Bronchial epithelial cell (primary cell): ENCODE measurements at regions not wholly inside any gene's neighbourhood (a gene's known extent, or its start where the extent isn't known, plus 50 kb on each side); places are given as distances from the start of the nearest gene placed in this dataset.
A peak's percentile ranks its signal among the peaks of the same experiment; 100 is the strongest.

Source experiments
- DNase-seq: peaks from one replicate; pipeline ENCODE4 v3.0.0-alpha.2; 2010; ENCODE audit warnings: low read depth
- FAIRE-seq: peaks from 2 replicates; lab custom pipeline; 2011; peaks lifted over from hg19 to GRCh38; lab: Jason Lieb, UNC
- H3K27me3 ChIP-seq: 2 replicates; pipeline ENCODE4 v1.5.1; 2011; ENCODE audit warnings: low read length; ENCODE audit not compliant: control insufficient read depth, insufficient read depth
- H3K36me3 ChIP-seq: 2 replicates; pipeline ENCODE4 v1.5.1; 2011; ENCODE audit warnings: low read length; ENCODE audit not compliant: control insufficient read depth, insufficient read depth
- H3K4me3 ChIP-seq: 2 replicates; pipeline ENCODE4 v1.5.1; 2011; ENCODE audit warnings: mild to moderate bottlenecking, low read depth, low read length, control low read depth
- CTCF ChIP-seq: IDR thresholded peaks from 2 replicates; pipeline ENCODE4 v1.5.1; 2011; ENCODE audit warnings: mild to moderate bottlenecking, moderate library complexity, low read length, control low read depth, inconsistent platforms; ENCODE audit not compliant: insufficient read depth, severe bottlenecking

GRCh38 chr7:121517591-121517990 lies 121.5 kb upstream of the FAM3C start:
- FAIRE-seq (no peak), DNase-seq (no peak)
- Histone ChIP-seq H3K36me3 (no peaks in the 10 kb centered on the region), H3K4me3 (no peak overlapping the region), H3K27me3 (no peaks in the 10 kb centered on the region)
- no peak for TF ChIP-seq CTCF

GRCh38 chr7:121516821-121517220 lies 120.7 kb upstream of the FAM3C start:
- Histone ChIP-seq H3K36me3 (no peaks in the 10 kb centered on the region), H3K27me3 (no peaks in the 10 kb centered on the region), H3K4me3 (no peak overlapping the region)
- FAIRE-seq (no peak), DNase-seq (no peak)
- TF ChIP-seq CTCF = no peak

- FAIRE-seq (no peak), DNase-seq (peak; percentile 51)
- no peak overlapping the region for H3K4me3 ChIP-seq
- H3K36me3 ChIP-seq = no peaks in the 10 kb centered on the region
- H3K27me3 ChIP-seq = no peaks in the 10 kb centered on the region
- TF ChIP-seq CTCF = no peak
These were observed 119.7 kb upstream of the FAM3C start for GRCh38 chr7:121515630-121516401.

DNA sequence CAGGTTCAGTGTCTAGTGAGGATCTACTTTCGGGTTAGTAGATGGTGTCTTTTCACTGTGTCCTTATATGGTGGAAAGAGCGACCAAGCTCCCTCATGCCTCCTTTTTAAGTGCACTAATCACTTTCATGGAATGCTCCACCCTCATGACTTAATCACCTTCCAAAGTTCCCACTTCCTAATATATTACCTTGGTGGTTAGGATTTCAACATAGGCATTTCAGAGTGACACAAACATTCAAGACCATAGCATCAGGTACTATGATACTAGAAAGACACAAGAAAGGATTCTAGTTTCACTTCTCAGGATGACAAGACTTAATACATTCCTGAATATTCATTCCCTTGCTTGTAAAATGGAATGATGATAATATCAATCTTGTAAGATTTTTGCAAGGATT lies 119.1 kb upstream of the FAM3C start:
- H3K27me3 ChIP-seq = no peaks in the 10 kb centered on the region
- H3K4me3 ChIP-seq = no peak overlapping the region
- no peaks in the 10 kb centered on the region for H3K36me3 ChIP-seq
- DNase-seq = peak; percentile 82
- no peak for TF ChIP-seq CTCF
- no peak for FAIRE-seq

GRCh38 chr7:121513105-121513504 lies 117.0 kb upstream of the FAM3C start:
- TF ChIP-seq CTCF = no peak
- Histone ChIP-seq H3K27me3 (no peaks in the 10 kb centered on the region), H3K4me3 (no peak overlapping the region), H3K36me3 (no peaks in the 10 kb centered on the region)
- FAIRE-seq (no peak), DNase-seq (no peak)
